Osteoblast (primary cell): ENCODE measurements at regions not wholly inside any gene's neighbourhood (a gene's known extent, or its start where the extent isn't known, plus 50 kb on each side); places are given as distances from the start of the nearest gene placed in this dataset.

Experiments used
- DNase-seq: peaks from one replicate; pipeline ENCODE4 v3.0.0; 2011; ENCODE audit warnings: low spot score, mixed read lengths; ENCODE audit not compliant: insufficient read length; ENCODE audit errors: missing footprints
- H2AFZ ChIP-seq: 2 replicates; pipeline ENCODE4 v1.6.0; 2011; ENCODE audit warnings: mild to moderate bottlenecking, low read length
- H3K27ac ChIP-seq: 2 replicates; pipeline ENCODE4 v1.5.1; 2011; ENCODE audit warnings: mild to moderate bottlenecking, low read depth, low read length, moderate library complexity
- H3K27me3 ChIP-seq: 2 replicates; pipeline ENCODE4 v1.6.0; 2012; ENCODE audit warnings: mild to moderate bottlenecking, control low read depth, inconsistent platforms, low read length, moderate library complexity; ENCODE audit not compliant: insufficient read depth
- H3K36me3 ChIP-seq: 2 replicates; pipeline ENCODE4 v1.5.1; 2011; ENCODE audit warnings: mild to moderate bottlenecking, low read length, control low read depth, moderate library complexity; ENCODE audit not compliant: insufficient read depth
- H3K4me1 ChIP-seq: 2 replicates; pipeline ENCODE4 v1.5.1; 2011; ENCODE audit warnings: mild to moderate bottlenecking, low read length, control low read depth, moderate library complexity; ENCODE audit not compliant: insufficient read depth
- H3K4me2 ChIP-seq: 2 replicates; pipeline ENCODE4 v1.6.0; 2011; ENCODE audit warnings: mild to moderate bottlenecking, low read length; ENCODE audit not compliant: insufficient read depth
- H3K4me3 ChIP-seq: fragments of 200-600 bp; sonication (generic); 3 replicates; pipeline ENCODE4 v1.5.1; 2012; ENCODE audit warnings: mild to moderate bottlenecking, low read length, inconsistent platforms; ENCODE audit not compliant: insufficient read depth
- H3K79me2 ChIP-seq: 2 replicates; pipeline ENCODE4 v1.6.0; 2012; ENCODE audit warnings: mild to moderate bottlenecking, low read length, control low read depth, inconsistent platforms; ENCODE audit not compliant: insufficient read depth
- H3K9me3 ChIP-seq: 2 replicates; pipeline ENCODE4 v1.5.1; 2011; ENCODE audit warnings: low read depth, low read length, control low read depth
- H4K20me1 ChIP-seq: 2 replicates; pipeline ENCODE4 v1.6.0; 2012; ENCODE audit warnings: mild to moderate bottlenecking, low read length, control low read depth; ENCODE audit not compliant: insufficient read depth
- CTCF ChIP-seq: IDR thresholded peaks from 2 replicates; pipeline ENCODE4 v1.5.1; 2011; ENCODE audit warnings: mild to moderate bottlenecking, low read depth, low read length, moderate library complexity; ENCODE audit errors: extremely low read depth

- no peak for TF ChIP-seq CTCF
- Histone ChIP-seq H3K27me3 (no peaks in the 10 kb centered on the region), H3K4me2 (no peak overlapping the region), H3K4me3 (no peak overlapping the region), H3K4me1 (no peaks in the 10 kb centered on the region), H3K79me2 (no peaks in the 10 kb centered on the region), H3K9me3 (no peaks in the 10 kb centered on the region), H3K27ac (no peak overlapping the region), H2AFZ (no peak overlapping the region), H4K20me1 (no peaks in the 10 kb centered on the region), H3K36me3 (no peaks in the 10 kb centered on the region)
- no peak for DNase-seq
Measured at GRCh38 chr3:67882981-67883380, 228.6 kb upstream of the SUCLG2 start.

- Histone ChIP-seq H3K27me3 (no peaks in the 10 kb centered on the region), H3K4me2 (no peak overlapping the region), H3K4me3 (no peak overlapping the region), H3K9me3 (no peaks in the 10 kb centered on the region), H3K79me2 (no peaks in the 10 kb centered on the region), H3K36me3 (no peaks in the 10 kb centered on the region), H2AFZ (no peak overlapping the region), H4K20me1 (no peaks in the 10 kb centered on the region), H3K4me1 (no peaks in the 10 kb centered on the region), H3K27ac (no peak overlapping the region)
- TF ChIP-seq CTCF, result no peak
- DNase-seq, result no peak
Measured at GRCh38 chr3:67876261-67876660, 221.8 kb upstream of the SUCLG2 start.

- H3K4me1 ChIP-seq, result no peaks in the 10 kb centered on the region
- no peak for TF ChIP-seq CTCF
- no peak overlapping the region for H3K4me3 ChIP-seq
- H3K27ac ChIP-seq, result no peak overlapping the region
- DNase-seq, result no peak
- no peaks in the 10 kb centered on the region for H4K20me1 ChIP-seq
- no peak overlapping the region for H3K4me2 ChIP-seq
- no peak overlapping the region for H2AFZ ChIP-seq
- no peaks in the 10 kb centered on the region for H3K36me3 ChIP-seq
- H3K27me3 ChIP-seq, result no peaks in the 10 kb centered on the region
- H3K9me3 ChIP-seq, result no peaks in the 10 kb centered on the region
- H3K79me2 ChIP-seq, result no peaks in the 10 kb centered on the region
Measured at GRCh38 chr3:67875858-67876257, 221.4 kb upstream of the SUCLG2 start.

- Histone ChIP-seq H3K4me2 (no peak overlapping the region), H3K79me2 (no peaks in the 10 kb centered on the region), H3K27ac (no peak overlapping the region), H3K27me3 (no peaks in the 10 kb centered on the region), H3K4me3 (no peak overlapping the region), H3K4me1 (no peaks in the 10 kb centered on the region), H3K36me3 (no peaks in the 10 kb centered on the region), H4K20me1 (no peaks in the 10 kb centered on the region), H2AFZ (no peak overlapping the region), H3K9me3 (no peaks in the 10 kb centered on the region)
- no peak for DNase-seq
- no peak for TF ChIP-seq CTCF
Measured at GRCh38 chr3:67875338-67875737, 220.9 kb upstream of the SUCLG2 start.
